ENCODE measurements at regions not wholly inside any gene's neighbourhood (a gene's known extent, or its start where the extent isn't known, plus 50 kb on each side); places are given as distances from the start of the nearest gene placed in this dataset.
"Not testable (repeated sequence)": the region's sequence is repeated elsewhere in the genome, so short reads cannot be mapped to it uniquely, and the experiment has no call there.

GRCh38 chr18:43819873-43820272 is 542.6 kb upstream of the SYT4 start:
- Histone ChIP-seq H3K27ac (ENCODE audit: low read length) (no peak overlapping the region), H3K4me3 (ENCODE audit: low read length) (no peak overlapping the region), H3K36me3 (ENCODE audit: control insufficient read depth, insufficient read depth, low read length) (no peaks in the 10 kb centered on the region), H3K9me3 (ENCODE audit: control insufficient read depth, insufficient read depth, low read length) (no peaks in the 10 kb centered on the region), H3K4me1 (ENCODE audit: control insufficient read depth, insufficient read depth, low read length) (no peaks in the 10 kb centered on the region), H3K27me3 (ENCODE audit: control insufficient read depth, insufficient read depth, low read length) (no peaks in the 10 kb centered on the region)
- no CpG with 5 or more reads among the region's 1 CpG for WGBS (ENCODE audit: insufficient coverage, insufficient read length)
- no peak for DNase-seq (ENCODE audit: low read depth, low spot score)

GRCh38 chr18:43825768-43826167 is 548.5 kb upstream of the SYT4 start:
- no peaks in the 10 kb centered on the region for H3K9me3 ChIP-seq (ENCODE audit: control insufficient read depth, insufficient read depth, low read length)
- no peak for DNase-seq (ENCODE audit: low read depth, low spot score)
- H3K4me3 ChIP-seq (ENCODE audit: low read length), result no peak overlapping the region
- H3K27me3 ChIP-seq (ENCODE audit: control insufficient read depth, insufficient read depth, low read length), result no peaks in the 10 kb centered on the region
- H3K27ac ChIP-seq (ENCODE audit: low read length), result no peak overlapping the region
- no peaks in the 10 kb centered on the region for H3K36me3 ChIP-seq (ENCODE audit: control insufficient read depth, insufficient read depth, low read length)
- no CpG with 5 or more reads among the region's 2 CpGs for WGBS (ENCODE audit: insufficient coverage, insufficient read length)
- H3K4me1 ChIP-seq (ENCODE audit: control insufficient read depth, insufficient read depth, low read length), result no peaks in the 10 kb centered on the region

GRCh38 chr18:43826215-43826614 is 548.9 kb upstream of the SYT4 start:
- Histone ChIP-seq H3K27me3 (ENCODE audit: control insufficient read depth, insufficient read depth, low read length) (no peaks in the 10 kb centered on the region), H3K4me3 (ENCODE audit: low read length) (no peak overlapping the region), H3K36me3 (ENCODE audit: control insufficient read depth, insufficient read depth, low read length) (no peaks in the 10 kb centered on the region), H3K27ac (ENCODE audit: low read length) (no peak overlapping the region), H3K4me1 (ENCODE audit: control insufficient read depth, insufficient read depth, low read length) (no peaks in the 10 kb centered on the region), H3K9me3 (ENCODE audit: control insufficient read depth, insufficient read depth, low read length) (no peaks in the 10 kb centered on the region)
- no CpG with 5 or more reads among the region's 1 CpG for WGBS (ENCODE audit: insufficient coverage, insufficient read length)
- DNase-seq (ENCODE audit: low read depth, low spot score), result no peak

GRCh38 chr18:43827311-43827710 is 550.0 kb upstream of the SYT4 start:
- WGBS (ENCODE audit: insufficient coverage, insufficient read length), result no CpG with 5 or more reads among the region's 4 CpGs
- Histone ChIP-seq H3K36me3 (ENCODE audit: control insufficient read depth, insufficient read depth, low read length) (no peaks in the 10 kb centered on the region), H3K4me1 (ENCODE audit: control insufficient read depth, insufficient read depth, low read length) (no peaks in the 10 kb centered on the region), H3K27ac (ENCODE audit: low read length) (no peak overlapping the region), H3K9me3 (ENCODE audit: control insufficient read depth, insufficient read depth, low read length) (no peaks in the 10 kb centered on the region), H3K27me3 (ENCODE audit: control insufficient read depth, insufficient read depth, low read length) (no peaks in the 10 kb centered on the region), H3K4me3 (ENCODE audit: low read length) (no peak overlapping the region)
- no peak for DNase-seq (ENCODE audit: low read depth, low spot score)

GRCh38 chr18:43830303-43830702 is 553.0 kb upstream of the SYT4 start:
- Histone ChIP-seq H3K36me3 (ENCODE audit: control insufficient read depth, insufficient read depth, low read length) (no peaks in the 10 kb centered on the region), H3K27me3 (ENCODE audit: control insufficient read depth, insufficient read depth, low read length) (no peaks in the 10 kb centered on the region), H3K4me1 (ENCODE audit: control insufficient read depth, insufficient read depth, low read length) (no peaks in the 10 kb centered on the region), H3K4me3 (ENCODE audit: low read length) (no peak overlapping the region), H3K27ac (ENCODE audit: low read length) (no peak overlapping the region), H3K9me3 (ENCODE audit: control insufficient read depth, insufficient read depth, low read length) (no peaks in the 10 kb centered on the region)
- DNase-seq (ENCODE audit: low read depth, low spot score), result no peak
- no CpG with 5 or more reads among the region's 1 CpG for WGBS (ENCODE audit: insufficient coverage, insufficient read length)

- H3K27me3 ChIP-seq (ENCODE audit: control insufficient read depth, insufficient read depth, low read length), result no peaks in the 10 kb centered on the region
- no peak overlapping the region for H3K4me3 ChIP-seq (ENCODE audit: low read length)
- no CpG with 5 or more reads among the region's 6 CpGs for WGBS (ENCODE audit: insufficient coverage, insufficient read length)
- DNase-seq (ENCODE audit: low read depth, low spot score), result no peak
- no peaks in the 10 kb centered on the region for H3K4me1 ChIP-seq (ENCODE audit: control insufficient read depth, insufficient read depth, low read length)
- no peak overlapping the region for H3K27ac ChIP-seq (ENCODE audit: low read length)
- H3K36me3 ChIP-seq (ENCODE audit: control insufficient read depth, insufficient read depth, low read length), result no peaks in the 10 kb centered on the region
- no peaks in the 10 kb centered on the region for H3K9me3 ChIP-seq (ENCODE audit: control insufficient read depth, insufficient read depth, low read length)
Measured at GRCh38 chr18:43830947-43831346, 553.7 kb upstream of the SYT4 start.

GRCh38 chr18:43846299-43846698 is 569.0 kb upstream of the SYT4 start:
- no peaks in the 10 kb centered on the region; the same call in 1 of the 2 replicates for H3K4me1 ChIP-seq (ENCODE audit: control insufficient read depth, insufficient read depth, low read length)
- H3K27me3 ChIP-seq (ENCODE audit: control insufficient read depth, insufficient read depth, low read length), result no peaks in the 10 kb centered on the region
- no peak overlapping the region for H3K4me3 ChIP-seq (ENCODE audit: low read length)
- no peaks in the 10 kb centered on the region for H3K36me3 ChIP-seq (ENCODE audit: control insufficient read depth, insufficient read depth, low read length)
- H3K9me3 ChIP-seq (ENCODE audit: control insufficient read depth, insufficient read depth, low read length), result no peaks in the 10 kb centered on the region
- H3K27ac ChIP-seq (ENCODE audit: low read length), result no peak overlapping the region
- no CpG with 5 or more reads among the region's 1 CpG for whole genome bisulfite sequencing (ENCODE audit: insufficient coverage, insufficient read length)
- DNase-seq (ENCODE audit: low read depth, low spot score), result no peak

- Histone ChIP-seq H3K27me3 (ENCODE audit: control insufficient read depth, insufficient read depth, low read length) (no peaks in the 10 kb centered on the region), H3K4me3 (ENCODE audit: low read length) (no peak overlapping the region), H3K27ac (ENCODE audit: low read length) (no peak overlapping the region), H3K36me3 (ENCODE audit: control insufficient read depth, insufficient read depth, low read length) (no peaks in the 10 kb centered on the region), H3K9me3 (ENCODE audit: control insufficient read depth, insufficient read depth, low read length) (no peaks in the 10 kb centered on the region), H3K4me1 (ENCODE audit: control insufficient read depth, insufficient read depth, low read length) (no peaks in the 10 kb centered on the region; the same call in 1 of the 2 replicates)
- no peak for DNase-seq (ENCODE audit: low read depth, low spot score)
- WGBS (ENCODE audit: insufficient coverage, insufficient read length), result no CpG with 5 or more reads among the region's 8 CpGs
Measured at GRCh38 chr18:43847164-43848091, 570.1 kb upstream of the SYT4 start.

- not testable (repeated sequence) for H3K4me1 ChIP-seq (ENCODE audit: control insufficient read depth, insufficient read depth, low read length); H3K27ac ChIP-seq (ENCODE audit: low read length); H3K27me3 ChIP-seq (ENCODE audit: control insufficient read depth, insufficient read depth, low read length); H3K4me3 ChIP-seq (ENCODE audit: low read length); H3K9me3 ChIP-seq (ENCODE audit: control insufficient read depth, insufficient read depth, low read length); H3K36me3 ChIP-seq (ENCODE audit: control insufficient read depth, insufficient read depth, low read length); DNase-seq (ENCODE audit: low read depth, low spot score)
- no CpG with 5 or more reads among the region's 2 CpGs for WGBS (ENCODE audit: insufficient coverage, insufficient read length)
Measured at GRCh38 chr18:43849831-43850230, 572.5 kb upstream of the SYT4 start.

- Histone ChIP-seq H3K27ac (ENCODE audit: low read length) (no peak overlapping the region), H3K4me3 (ENCODE audit: low read length) (no peak overlapping the region), H3K36me3 (ENCODE audit: control insufficient read depth, insufficient read depth, low read length) (no peaks in the 10 kb centered on the region), H3K9me3 (ENCODE audit: control insufficient read depth, insufficient read depth, low read length) (no peaks in the 10 kb centered on the region), H3K27me3 (ENCODE audit: control insufficient read depth, insufficient read depth, low read length) (no peaks in the 10 kb centered on the region), H3K4me1 (ENCODE audit: control insufficient read depth, insufficient read depth, low read length) (no peaks in the 10 kb centered on the region)
- no peak for DNase-seq (ENCODE audit: low read depth, low spot score)
- WGBS (ENCODE audit: insufficient coverage, insufficient read length), result no CpG with 5 or more reads among the region's 2 CpGs
Measured at GRCh38 chr18:43855376-43855775, 578.1 kb upstream of the SYT4 start.

- H3K9me3 ChIP-seq (ENCODE audit: control insufficient read depth, insufficient read depth, low read length), result no peaks in the 10 kb centered on the region
- H3K4me3 ChIP-seq (ENCODE audit: low read length), result no peak overlapping the region
- H3K27ac ChIP-seq (ENCODE audit: low read length), result no peak overlapping the region
- H3K27me3 ChIP-seq (ENCODE audit: control insufficient read depth, insufficient read depth, low read length), result no peaks in the 10 kb centered on the region
- H3K4me1 ChIP-seq (ENCODE audit: control insufficient read depth, insufficient read depth, low read length), result peaks cover 1% of the 10 kb centered on the region; the same call in 1 of the 2 replicates
- no peak for DNase-seq (ENCODE audit: low read depth, low spot score)
- no CpG with 5 or more reads among the region's 1 CpG for WGBS (ENCODE audit: insufficient coverage, insufficient read length)
- H3K36me3 ChIP-seq (ENCODE audit: control insufficient read depth, insufficient read depth, low read length), result no peaks in the 10 kb centered on the region
Measured at GRCh38 chr18:43863180-43863579, 585.9 kb upstream of the SYT4 start.
